GM12878 (cell line): ENCODE measurements at regions not wholly inside any gene's neighbourhood (a gene's known extent, or its start where the extent isn't known, plus 50 kb on each side); places are given as distances from the start of the nearest gene placed in this dataset.

Experiments used
- ATAC-seq: fragments of 200-7000 bp; cut with Tn5 transposase; 3 replicates; pipeline ENCODE4 v1.9.1; 2020; ENCODE audit warnings: mild to moderate bottlenecking, moderate library complexity
- BruUV-seq: library from RNA; stranded (reverse); fragments of 400-500 nt; replicated peaks from 2 replicates; lab custom pipeline; 2021; lab: Mats Ljungman, UMichigan
- CTCF ChIA-PET: fragments of 300-600 bp; sonication (Branson Sonifier 250); formaldehyde crosslinking; extraction: SDS; loops from one replicate; lab custom pipeline; 2021; ENCODE audit warnings: inconsistent platforms; lab: Yijun Ruan, JAX
- POLR2A ChIA-PET: fragments of 350-600 bp; formaldehyde crosslinking; extraction: SDS; loops from one replicate; lab custom pipeline; 2021; ENCODE audit warnings: inconsistent platforms; lab: Charles Lee
- RAD21 ChIA-PET: fragments of 300-600 bp; sonication (Branson Sonifier 250); formaldehyde crosslinking; loops from one replicate; lab custom pipeline; 2023; ENCODE audit warnings: antibody characterized with exemption; ENCODE audit not compliant: unreplicated experiment; lab: Charles Lee
- SMC1A ChIA-PET: fragments of 300-600 bp; sonication (Branson Sonifier 250); formaldehyde crosslinking; loops from one replicate; lab custom pipeline; 2023; ENCODE audit not compliant: unreplicated experiment, uncharacterized antibody; lab: Charles Lee
- DNase-seq: peaks from one replicate; pipeline ENCODE4 v3.0.0-alpha.2; 2011; ENCODE audit warnings: low read depth, low spot score
- FAIRE-seq: peaks from 3 replicates; lab custom pipeline; 2011; peaks lifted over from hg19 to GRCh38; lab: Jason Lieb, UNC
- H2AFZ ChIP-seq: 2 replicates; pipeline ENCODE4 v1.6.0; 2011; ENCODE audit warnings: low read depth, low read length, control low read depth; ENCODE audit not compliant: control insufficient read depth
- H3K27ac ChIP-seq: 2 replicates; pipeline ENCODE4 v1.5.1; 2011; ENCODE audit warnings: control low read depth; ENCODE audit not compliant: control insufficient read depth, insufficient read depth
- H3K27me3 ChIP-seq, 2 experiments: replicated peaks in 1 of 2; 2 replicates each; pipeline versions ENCODE4 v1.6.0 to v1.6.1; 2011; ENCODE audit warnings: low read length in 1 of 2; ENCODE audit not compliant: control insufficient read depth in 2 of 2, insufficient read depth in 2 of 2
- H3K36me3 ChIP-seq, 2 experiments: 2 replicates each; pipeline ENCODE4 v1.5.1; 2011; ENCODE audit warnings: low read length in 1 of 2; ENCODE audit not compliant: control insufficient read depth in 2 of 2, insufficient read depth in 2 of 2
- H3K4me1 ChIP-seq: 2 replicates; pipeline ENCODE4 v1.6.1; 2011; ENCODE audit warnings: mild to moderate bottlenecking, low read length, moderate library complexity, mixed read lengths; ENCODE audit not compliant: control insufficient read depth, insufficient read depth
- H3K4me2 ChIP-seq: 2 replicates; pipeline ENCODE4 v1.6.0; 2011; ENCODE audit warnings: control low read depth; ENCODE audit not compliant: control insufficient read depth, insufficient read depth
- H3K4me3 ChIP-seq: fragments of 200-600 bp; sonication (generic); 2 replicates; pipeline ENCODE4 v1.5.1; 2016
- H3K79me2 ChIP-seq: 2 replicates; pipeline ENCODE4 v1.6.0; 2011; ENCODE audit warnings: low read length; ENCODE audit not compliant: control insufficient read depth, insufficient read depth
- H3K9ac ChIP-seq: 2 replicates; pipeline ENCODE4 v1.8.0; 2011; ENCODE audit warnings: low read length, control low read depth, mixed read lengths; ENCODE audit not compliant: control insufficient read depth, insufficient read depth
- H3K9me3 ChIP-seq: replicated peaks from 3 replicates; pipeline ENCODE4 v1.5.1; 2011; ENCODE audit warnings: mild to moderate bottlenecking, low read length; ENCODE audit not compliant: control insufficient read depth, insufficient read depth
- H4K20me1 ChIP-seq: 2 replicates; pipeline ENCODE4 v1.6.0; 2011; ENCODE audit not compliant: control insufficient read depth, insufficient read depth
- ASH2L ChIP-seq: fragments of 300-600, 200-600 bp; sonication (generic); IDR thresholded peaks from 2 replicates; pipeline ENCODE4 v1.6.1; 2017; ENCODE audit warnings: low read depth, mild to moderate bottlenecking, borderline replicate concordance
- BHLHE40 ChIP-seq, 2 experiments: fragments of 450-650 bp in 1 of 2; IDR thresholded peaks; 2 replicates each; pipeline ENCODE4 v1.6.1; 2011 to 2017; ENCODE audit warnings: low read depth in 2 of 2, borderline replicate concordance in 1 of 2, improper control_type of control experiment in 1 of 2, low read length in 1 of 2, mild to moderate bottlenecking in 1 of 2
- EGR1 ChIP-seq, 2 experiments: IDR thresholded peaks; 1 replicate in 1 of 2; 2 replicates in 1 of 2; pipeline ENCODE4 v1.6.1; 2011 to 2012; ENCODE audit warnings: low read depth in 2 of 2, low read length in 2 of 2, borderline replicate concordance in 1 of 2, mild to moderate bottlenecking in 1 of 2, moderate library complexity in 1 of 2
- KDM1A ChIP-seq: fragments of 200-600 bp; sonication (generic); IDR thresholded peaks from 2 replicates; pipeline ENCODE4 v1.6.1; 2016; ENCODE audit warnings: borderline replicate concordance
- MEF2B ChIP-seq: fragments of 450-650 bp; IDR thresholded peaks from 2 replicates; pipeline ENCODE4 v1.6.1; 2018; ENCODE audit warnings: mild to moderate bottlenecking, moderate library complexity; ENCODE audit not compliant: partially characterized antibody, poor library complexity, severe bottlenecking
- NKRF ChIP-seq: fragments of 450-650 bp; conservative IDR thresholded peaks from 2 replicates; pipeline ENCODE4 v1.6.1; 2017; ENCODE audit warnings: mild to moderate bottlenecking, moderate library complexity
- NR2C1 ChIP-seq: fragments of 450-650 bp; IDR thresholded peaks from 2 replicates; pipeline ENCODE4 v1.6.1; 2017; ENCODE audit warnings: antibody characterized with exemption, mild to moderate bottlenecking, moderate library complexity
- POU2F2 ChIP-seq: IDR thresholded peaks from 3 replicates; pipeline ENCODE4 v1.6.1; 2011; ENCODE audit warnings: low read depth, mild to moderate bottlenecking, low read length, borderline replicate concordance
- PRDM15 ChIP-seq: fragments of 450-650 bp; formaldehyde crosslinking; IDR thresholded peaks from 2 replicates; pipeline ENCODE4 v1.4.0; 2020; ENCODE audit warnings: mild to moderate bottlenecking, moderate library complexity
- STAT1 ChIP-seq: fragments of 450-650 bp; conservative IDR thresholded peaks from 2 replicates; pipeline ENCODE4 v1.6.1; 2014; ENCODE audit warnings: antibody characterized with exemption, mild to moderate bottlenecking
- STAT3 ChIP-seq: IDR thresholded peaks from 2 replicates; pipeline ENCODE4 v1.6.1; 2011; ENCODE audit warnings: low read depth, low read length, improper control_type of control experiment
- TAF1 ChIP-seq: IDR thresholded peaks from 2 replicates; pipeline ENCODE4 v1.6.1; 2011; ENCODE audit warnings: mild to moderate bottlenecking, low read depth, low read length, borderline replicate concordance
- WGBS: methylation state at CpG from one replicate; pipeline ENCODE4 v1.1.6; 2016; ENCODE audit warnings: low lambda C conversion rate; ENCODE audit not compliant: insufficient replicate concordance, insufficient coverage; ENCODE audit errors: missing lambda C conversion rate; 5-methylcytosine and 5-hydroxymethylcytosine counted together
- in situ Hi-C: fragments of 300-500 bp; cut with MboI; formaldehyde crosslinking; loops from 9 replicates; pipeline ENCODE4 v1.14.3; 2018; ENCODE audit warnings: mixed read lengths
- intact Hi-C: fragments of 100-400 bp; cut with micrococcal nuclease; formaldehyde crosslinking; loops from one replicate; pipeline ENCODE4 v1.14.2; 2022; ENCODE audit not compliant: unreplicated experiment
- TF ChIP-seq, protein P1 (sequence below): fragments of 450-650 bp; IDR thresholded peaks from 2 replicates; pipeline ENCODE4 v1.6.1; 2018; ENCODE audit warnings: borderline replicate concordance, mild to moderate bottlenecking; ENCODE audit not compliant: partially characterized antibody

- TF ChIP-seq PRDM15 (CRISPR knock-in tag) (no peak), TAF1 (no peak), EGR1 (IDR thresholded peaks at IDR 0.05; ENCODE audit: borderline replicate concordance in 1 of 2, low read depth in 2 of 2, low read length in 2 of 2) (no peak)
- TF ChIP-seq, all 136 proteins: peak for 0
These were observed 54.6 kb upstream of the ABCA1 start (continued) for GRCh38 chr9:104982543-104982942.

DNA sequence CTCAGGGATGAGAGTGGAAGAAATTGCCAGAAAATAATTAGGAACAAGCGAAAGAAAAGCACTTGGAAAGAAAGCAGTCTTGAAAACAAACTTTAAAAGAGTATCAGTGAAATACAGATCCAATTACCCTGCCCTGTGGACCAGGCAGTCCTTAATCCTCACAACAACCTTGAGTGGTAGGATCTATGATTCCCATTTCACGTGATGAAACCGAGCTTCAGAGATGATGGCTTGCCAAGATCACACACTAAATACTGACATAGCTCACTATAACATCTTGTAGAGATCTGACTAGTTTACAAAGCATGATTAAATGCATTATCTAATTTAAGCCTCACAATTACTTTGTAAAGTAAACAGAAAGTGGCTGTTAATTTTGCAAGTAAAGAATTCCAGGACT, 55.5 kb upstream of the ABCA1 start:
- CTCF ChIA-PET: no interaction called here
- H2AFZ ChIP-seq: no peak overlapping the region
- no peak for TF ChIP-seq KDM1A
- no peak for TF ChIP-seq STAT3
- no peak for TF ChIP-seq BHLHE40 (IDR thresholded peaks at IDR 0.05; ENCODE audit: borderline replicate concordance in 1 of 2, low read depth in 2 of 2, low read length in 1 of 2)
- no peak for TF ChIP-seq NKRF
- TF ChIP-seq POU2F2: no peak
- no peak for TF ChIP-seq STAT1
- TF ChIP-seq MEF2B: no peak
- TF ChIP-seq, protein P1, sequence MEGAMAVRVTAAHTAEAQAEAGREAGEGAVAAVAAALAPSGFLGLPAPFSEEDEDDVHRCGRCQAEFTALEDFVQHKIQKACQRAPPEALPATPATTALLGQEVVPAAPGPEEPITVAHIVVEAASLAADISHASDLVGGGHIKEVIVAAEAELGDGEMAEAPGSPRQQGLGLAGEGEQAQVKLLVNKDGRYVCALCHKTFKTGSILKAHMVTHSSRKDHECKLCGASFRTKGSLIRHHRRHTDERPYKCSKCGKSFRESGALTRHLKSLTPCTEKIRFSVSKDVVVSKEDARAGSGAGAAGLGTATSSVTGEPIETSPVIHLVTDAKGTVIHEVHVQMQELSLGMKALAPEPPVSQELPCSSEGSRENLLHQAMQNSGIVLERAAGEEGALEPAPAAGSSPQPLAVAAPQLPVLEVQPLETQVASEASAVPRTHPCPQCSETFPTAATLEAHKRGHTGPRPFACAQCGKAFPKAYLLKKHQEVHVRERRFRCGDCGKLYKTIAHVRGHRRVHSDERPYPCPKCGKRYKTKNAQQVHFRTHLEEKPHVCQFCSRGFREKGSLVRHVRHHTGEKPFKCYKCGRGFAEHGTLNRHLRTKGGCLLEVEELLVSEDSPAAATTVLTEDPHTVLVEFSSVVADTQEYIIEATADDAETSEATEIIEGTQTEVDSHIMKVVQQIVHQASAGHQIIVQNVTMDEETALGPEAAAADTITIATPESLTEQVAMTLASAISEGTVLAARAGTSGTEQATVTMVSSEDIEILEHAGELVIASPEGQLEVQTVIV: no peak
- no peak for TF ChIP-seq ASH2L
- TF ChIP-seq NR2C1: no peak

More for the DNA sequence above, 55.5 kb upstream of the ABCA1 start:
- no peaks in the 10 kb centered on the region for H4K20me1 ChIP-seq
- intact Hi-C loops: no loop called here
- H3K9me3 ChIP-seq: no peaks in the 10 kb centered on the region
- ATAC-seq (no peak), DNase-seq (no peak), FAIRE-seq (no peak)
- no peak overlapping the region for H3K4me3 ChIP-seq
- no peak overlapping the region for H3K27ac ChIP-seq
- no TSS peak for BruUV-seq
- no peak overlapping the region for H3K9ac ChIP-seq
- H3K27me3 ChIP-seq: no peaks in the 10 kb centered on the region; a peak in 1 of 4 replicates
- in situ Hi-C loops: no loop called here
- H3K4me2 ChIP-seq: no peak overlapping the region
- H3K36me3 ChIP-seq: no peaks in the 10 kb centered on the region
- ChIA-PET POLR2A (no interaction called here), RAD21 (interaction anchor here (0.6 kb wide), 1 partner anchor 883 kb away, joined by 4 read pairs; no protein-coding TSS in a partner anchor), SMC1A (no interaction called here)
- WGBS: 31% methylated on average over 3 of the region's 3 CpGs
- no peaks in the 10 kb centered on the region for H3K79me2 ChIP-seq
- no peaks in the 10 kb centered on the region for H3K4me1 ChIP-seq
